ENCODE measurements at regions not wholly inside any gene's neighbourhood (a gene's known extent, or its start where the extent isn't known, plus 50 kb on each side); places are given as distances from the start of the nearest gene placed in this dataset.

- no peak for TF ChIP-seq BRCA1 (IDR thresholded peaks at IDR 0.05; ENCODE audit: low read depth, low read length)
- TF ChIP-seq POLR2AphosphoS5 (IDR thresholded peaks at IDR 0.05; ENCODE audit: low read depth, low read length), result no peak
- no peak for TF ChIP-seq HDAC6 (IDR thresholded peaks at IDR 0.05; ENCODE audit: low read depth, low read length)
- no peak for TF ChIP-seq RXRA (IDR thresholded peaks at IDR 0.05; ENCODE audit: insufficient read depth, low read depth, low read length)
- TF ChIP-seq GABPA (IDR thresholded peaks at IDR 0.05; ENCODE audit: borderline replicate concordance, insufficient read depth, low read length), result no peak
- TF ChIP-seq, protein P1, sequence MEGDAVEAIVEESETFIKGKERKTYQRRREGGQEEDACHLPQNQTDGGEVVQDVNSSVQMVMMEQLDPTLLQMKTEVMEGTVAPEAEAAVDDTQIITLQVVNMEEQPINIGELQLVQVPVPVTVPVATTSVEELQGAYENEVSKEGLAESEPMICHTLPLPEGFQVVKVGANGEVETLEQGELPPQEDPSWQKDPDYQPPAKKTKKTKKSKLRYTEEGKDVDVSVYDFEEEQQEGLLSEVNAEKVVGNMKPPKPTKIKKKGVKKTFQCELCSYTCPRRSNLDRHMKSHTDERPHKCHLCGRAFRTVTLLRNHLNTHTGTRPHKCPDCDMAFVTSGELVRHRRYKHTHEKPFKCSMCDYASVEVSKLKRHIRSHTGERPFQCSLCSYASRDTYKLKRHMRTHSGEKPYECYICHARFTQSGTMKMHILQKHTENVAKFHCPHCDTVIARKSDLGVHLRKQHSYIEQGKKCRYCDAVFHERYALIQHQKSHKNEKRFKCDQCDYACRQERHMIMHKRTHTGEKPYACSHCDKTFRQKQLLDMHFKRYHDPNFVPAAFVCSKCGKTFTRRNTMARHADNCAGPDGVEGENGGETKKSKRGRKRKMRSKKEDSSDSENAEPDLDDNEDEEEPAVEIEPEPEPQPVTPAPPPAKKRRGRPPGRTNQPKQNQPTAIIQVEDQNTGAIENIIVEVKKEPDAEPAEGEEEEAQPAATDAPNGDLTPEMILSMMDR (IDR thresholded peaks at IDR 0.05; ENCODE audit: control extremely low read depth in 1 of 3, insufficient read depth in 1 of 3, low read depth in 1 of 3, low read length in 3 of 3), result no peak
- no peak for TF ChIP-seq EGR1 (IDR thresholded peaks at IDR 0.05; ENCODE audit: borderline replicate concordance, low read depth, low read length)
- TF ChIP-seq SP4 (IDR thresholded peaks at IDR 0.05; ENCODE audit: low read length), result no peak
- no peak for TF ChIP-seq NANOG (IDR thresholded peaks at IDR 0.05; ENCODE audit: insufficient read depth, low read depth, low read length, poor library complexity, severe bottlenecking)
- TF ChIP-seq EP300 (IDR thresholded peaks at IDR 0.05; ENCODE audit: borderline replicate concordance in 1 of 2, low read depth in 2 of 2, low read length in 2 of 2), result no peak
- TF ChIP-seq EZH2 (IDR thresholded peaks at IDR 0.05; ENCODE audit: low read depth, low read length, severe bottlenecking), result no peak
- TF ChIP-seq SIX5 (IDR thresholded peaks at IDR 0.05; ENCODE audit: low read depth, low read length), result no peak
These were observed 61.6 kb upstream of the PIK3C3 start for GRCh38 chr18:41893432-41893831.

Measured in H1 (cell line).